Osteocyte (in vitro differentiated cells): ENCODE measurements at regions not wholly inside any gene's neighbourhood (a gene's known extent, or its start where the extent isn't known, plus 50 kb on each side); places are given as distances from the start of the nearest gene placed in this dataset.

Experiments
- DNase-seq: peaks from one replicate; pipeline ENCODE4 v3.0.0; 2021; ENCODE audit warnings: mixed read lengths; ENCODE audit not compliant: unreplicated experiment; ENCODE audit errors: extremely low spot score
- H3K27ac Mint-ChIP-seq: one replicate; pipeline ENCODE4 v1.8.0; 2021; ENCODE audit warnings: mild to moderate bottlenecking, mixed read lengths; ENCODE audit not compliant: unreplicated experiment
- H3K27me3 Mint-ChIP-seq: one replicate; pipeline ENCODE4 v1.8.0; 2021; ENCODE audit warnings: mixed read lengths; ENCODE audit not compliant: unreplicated experiment
- H3K36me3 Mint-ChIP-seq: one replicate; pipeline ENCODE4 v1.8.0; 2021; ENCODE audit warnings: mixed read lengths; ENCODE audit not compliant: unreplicated experiment
- H3K4me1 Mint-ChIP-seq: one replicate; pipeline ENCODE4 v1.8.0; 2021; ENCODE audit warnings: mixed read lengths; ENCODE audit not compliant: unreplicated experiment
- H3K4me3 Mint-ChIP-seq: one replicate; pipeline ENCODE4 v1.8.0; 2021; ENCODE audit warnings: mild to moderate bottlenecking, moderate library complexity, mixed read lengths; ENCODE audit not compliant: unreplicated experiment
- H3K9me3 Mint-ChIP-seq: one replicate; pipeline ENCODE4 v1.8.0; 2021; ENCODE audit warnings: mixed read lengths; ENCODE audit not compliant: unreplicated experiment
- TF ChIP-seq, protein P1 (sequence below): fragments of 200-600 bp; sonication (generic); IDR thresholded peaks from 2 replicates; pipeline ENCODE4 v1.5.0; 2021; ENCODE audit warnings: antibody characterized with exemption, mild to moderate bottlenecking, moderate library complexity

- Mint-ChIP-seq H3K4me3 (no peak overlapping the region), H3K36me3 (no peaks in the 10 kb centered on the region), H3K27me3 (no peaks in the 10 kb centered on the region), H3K4me1 (no peaks in the 10 kb centered on the region), H3K27ac (no peak overlapping the region), H3K9me3 (peaks cover 15% of the 10 kb centered on the region)
- TF ChIP-seq, protein P1, sequence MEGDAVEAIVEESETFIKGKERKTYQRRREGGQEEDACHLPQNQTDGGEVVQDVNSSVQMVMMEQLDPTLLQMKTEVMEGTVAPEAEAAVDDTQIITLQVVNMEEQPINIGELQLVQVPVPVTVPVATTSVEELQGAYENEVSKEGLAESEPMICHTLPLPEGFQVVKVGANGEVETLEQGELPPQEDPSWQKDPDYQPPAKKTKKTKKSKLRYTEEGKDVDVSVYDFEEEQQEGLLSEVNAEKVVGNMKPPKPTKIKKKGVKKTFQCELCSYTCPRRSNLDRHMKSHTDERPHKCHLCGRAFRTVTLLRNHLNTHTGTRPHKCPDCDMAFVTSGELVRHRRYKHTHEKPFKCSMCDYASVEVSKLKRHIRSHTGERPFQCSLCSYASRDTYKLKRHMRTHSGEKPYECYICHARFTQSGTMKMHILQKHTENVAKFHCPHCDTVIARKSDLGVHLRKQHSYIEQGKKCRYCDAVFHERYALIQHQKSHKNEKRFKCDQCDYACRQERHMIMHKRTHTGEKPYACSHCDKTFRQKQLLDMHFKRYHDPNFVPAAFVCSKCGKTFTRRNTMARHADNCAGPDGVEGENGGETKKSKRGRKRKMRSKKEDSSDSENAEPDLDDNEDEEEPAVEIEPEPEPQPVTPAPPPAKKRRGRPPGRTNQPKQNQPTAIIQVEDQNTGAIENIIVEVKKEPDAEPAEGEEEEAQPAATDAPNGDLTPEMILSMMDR, result no peak
- no peak for DNase-seq
Measured at GRCh38 chr6:156113631-156114030, 658.0 kb upstream of the NOX3 start.

GRCh38 chr6:156111913-156112312 is 656.3 kb upstream of the NOX3 start:
- Mint-ChIP-seq H3K27ac (no peak overlapping the region), H3K4me1 (no peaks in the 10 kb centered on the region), H3K4me3 (no peak overlapping the region), H3K36me3 (no peaks in the 10 kb centered on the region), H3K9me3 (peaks cover 8% of the 10 kb centered on the region), H3K27me3 (no peaks in the 10 kb centered on the region)
- no peak for DNase-seq
- TF ChIP-seq, protein P1, result no peak

GRCh38 chr6:156110249-156110648 is 654.6 kb upstream of the NOX3 start:
- Mint-ChIP-seq H3K4me1 (no peaks in the 10 kb centered on the region), H3K27me3 (no peaks in the 10 kb centered on the region), H3K36me3 (no peaks in the 10 kb centered on the region), H3K27ac (no peak overlapping the region), H3K4me3 (no peak overlapping the region), H3K9me3 (peaks cover 4% of the 10 kb centered on the region)
- no peak for DNase-seq
- TF ChIP-seq, protein P1, result no peak

GRCh38 chr6:156109713-156110112 is 654.1 kb upstream of the NOX3 start:
- no peak overlapping the region for H3K27ac Mint-ChIP-seq

GRCh38 chr6:156107624-156108101 is 652.0 kb upstream of the NOX3 start:
- no peak for DNase-seq
- TF ChIP-seq, protein P1, result no peak
- H3K4me1 Mint-ChIP-seq, result no peaks in the 10 kb centered on the region
- peaks cover 4% of the 10 kb centered on the region for H3K9me3 Mint-ChIP-seq
- no peak overlapping the region for H3K4me3 Mint-ChIP-seq
- no peaks in the 10 kb centered on the region for H3K36me3 Mint-ChIP-seq
- no peaks in the 10 kb centered on the region for H3K27me3 Mint-ChIP-seq
- H3K27ac Mint-ChIP-seq, result no peak overlapping the region

More at GRCh38 chr6:156109713-156110112, 654.1 kb upstream of the NOX3 start:
- no peak overlapping the region for H3K4me3 Mint-ChIP-seq
- peaks cover 4% of the 10 kb centered on the region for H3K9me3 Mint-ChIP-seq
- no peaks in the 10 kb centered on the region for H3K27me3 Mint-ChIP-seq
- no peaks in the 10 kb centered on the region for H3K4me1 Mint-ChIP-seq
- no peaks in the 10 kb centered on the region for H3K36me3 Mint-ChIP-seq
- DNase-seq, result no peak
- TF ChIP-seq, protein P1, result no peak
